Skin of body (tissue), 1 donor: ENCODE measurements at regions not wholly inside any gene's neighbourhood (a gene's known extent, or its start where the extent isn't known, plus 50 kb on each side); places are given as distances from the start of the nearest gene placed in this dataset.
"Not testable (repeated sequence)": the region's sequence is repeated elsewhere in the genome, so short reads cannot be mapped to it uniquely, and the experiment has no call there.

ENCODE experiments used
- DNase-seq: peaks from one replicate; lab custom pipeline; 2025; lab: John Stamatoyannopoulos, UW

- not testable (repeated sequence) for DNase-seq
Observed at GRCh38 chr14:85829601-85830000, 299.7 kb downstream of the FLRT2 start.

- DNase-seq, result no peak
Observed at GRCh38 chr14:85824526-85824925, 294.6 kb downstream of the FLRT2 start.

- DNase-seq, result no peak
Observed at GRCh38 chr14:85822236-85822635, 292.3 kb downstream of the FLRT2 start.

GRCh38 chr14:85817430-85817829, 287.5 kb downstream of the FLRT2 start:
- DNase-seq, result no peak

- DNase-seq, result no peak
Observed at GRCh38 chr14:85813040-85813439, 283.1 kb downstream of the FLRT2 start.

- DNase-seq, result no peak
Observed at GRCh38 chr14:85811340-85811739, 281.4 kb downstream of the FLRT2 start.

- no peak for DNase-seq
Observed at GRCh38 chr14:85799668-85800067, 269.7 kb downstream of the FLRT2 start.

- DNase-seq, result no peak
Observed at GRCh38 chr14:85798856-85799255, 268.9 kb downstream of the FLRT2 start.

GRCh38 chr14:85793533-85793932, 263.6 kb downstream of the FLRT2 start:
- no peak for DNase-seq

- no peak for DNase-seq
Observed at GRCh38 chr14:85789506-85789905, 259.6 kb downstream of the FLRT2 start.

GRCh38 chr14:85788470-85789233, 258.7 kb downstream of the FLRT2 start:
- peak; percentile 26 for DNase-seq

- no peak for DNase-seq
Observed at GRCh38 chr14:85766295-85766694, 236.4 kb downstream of the FLRT2 start.

GRCh38 chr14:85764822-85765221, 234.9 kb downstream of the FLRT2 start:
- DNase-seq, result no peak

GRCh38 chr14:85762526-85762925, 232.6 kb downstream of the FLRT2 start:
- DNase-seq, result no peak

GRCh38 chr14:85752175-85752574, 222.2 kb downstream of the FLRT2 start:
- no peak for DNase-seq

- DNase-seq, result no peak
Observed at GRCh38 chr14:85744573-85744972, 214.6 kb downstream of the FLRT2 start.

GRCh38 chr14:85732031-85732430, 202.1 kb downstream of the FLRT2 start:
- no peak for DNase-seq

GRCh38 chr14:85731186-85731585, 201.2 kb downstream of the FLRT2 start:
- no peak for DNase-seq

- DNase-seq, result no peak
Observed at GRCh38 chr14:85728476-85729065, 198.6 kb downstream of the FLRT2 start.

GRCh38 chr14:85714069-85714468, 184.1 kb downstream of the FLRT2 start:
- DNase-seq, result no peak

GRCh38 chr14:85711620-85712019, 181.7 kb downstream of the FLRT2 start:
- no peak for DNase-seq
